IMR-90 (cell line): ENCODE measurements at regions not wholly inside any gene's neighbourhood (a gene's known extent, or its start where the extent isn't known, plus 50 kb on each side); places are given as distances from the start of the nearest gene placed in this dataset.

Experiments
- ATAC-seq: fragments of 200-7000 bp; cut with Tn5 transposase; 2 replicates; pipeline ENCODE4 v1.9.1; 2020; ENCODE audit warnings: low read depth, mild to moderate bottlenecking, moderate library complexity
- BruUV-seq: library from RNA; stranded (reverse); fragments of 400-500 nt; replicated peaks from 2 replicates; lab custom pipeline; 2021; lab: Mats Ljungman, UMichigan
- CTCF ChIA-PET: fragments of 300-600 bp; formaldehyde crosslinking; extraction: SDS; loops from one replicate; lab custom pipeline; 2021; ENCODE audit warnings: antibody characterized with exemption; lab: Yijun Ruan, JAX
- POLR2A ChIA-PET: fragments of 300-600 bp; sonication (Branson Sonifier 250); formaldehyde crosslinking; loops from one replicate; lab custom pipeline; 2022; ENCODE audit warnings: antibody characterized with exemption; ENCODE audit not compliant: unreplicated experiment; lab: Charles Lee
- DNase-seq: peaks from one replicate; pipeline ENCODE4 v3.0.0; 2013
- H2AFZ ChIP-seq: replicated peaks from 2 replicates; pipeline ENCODE3; 2013; ENCODE audit warnings: low read length, mild to moderate bottlenecking; ENCODE audit not compliant: poor library complexity
- H2AK5ac ChIP-seq: 2 replicates; pipeline ENCODE4 v1.6.1; 2013; ENCODE audit warnings: low read depth, low read length, inconsistent platforms
- H2AK9ac ChIP-seq: replicated peaks from 2 replicates; pipeline ENCODE3; 2013; ENCODE audit warnings: mild to moderate bottlenecking, low read depth, low read length, moderate library complexity; ENCODE audit not compliant: poor library complexity
- H2BK120ac ChIP-seq: 2 replicates; pipeline ENCODE4 v1.6.1; 2013; ENCODE audit warnings: low read depth, low read length, inconsistent platforms
- H2BK15ac ChIP-seq: 3 replicates; pipeline ENCODE4 v1.6.1; 2013; ENCODE audit warnings: low read depth, low read length, inconsistent platforms
- H2BK20ac ChIP-seq: 2 replicates; pipeline ENCODE4 v1.6.1; 2013; ENCODE audit warnings: low read depth, mild to moderate bottlenecking, inconsistent platforms, low read length, moderate library complexity
- H2BK5ac ChIP-seq: 2 replicates; pipeline ENCODE4 v1.6.1; 2013; ENCODE audit warnings: mild to moderate bottlenecking, low read depth, low read length, inconsistent platforms; ENCODE audit not compliant: poor library complexity, severe bottlenecking
- H3K14ac ChIP-seq: replicated peaks from 2 replicates; pipeline ENCODE4 v1.6.1; 2013; ENCODE audit warnings: low read depth, low read length, inconsistent platforms
- H3K18ac ChIP-seq: 2 replicates; pipeline ENCODE4 v1.6.1; 2013; ENCODE audit warnings: low read depth, low read length, control low read depth
- H3K23ac ChIP-seq: 2 replicates; pipeline ENCODE4 v1.6.1; 2013; ENCODE audit warnings: low read depth, low read length, inconsistent platforms
- H3K27ac ChIP-seq: 2 replicates; pipeline ENCODE4 v1.5.1; 2013; ENCODE audit warnings: mild to moderate bottlenecking, control low read depth, low read length; ENCODE audit not compliant: insufficient read depth
- H3K27me3 ChIP-seq: 2 replicates; pipeline ENCODE4 v1.6.1; 2013; ENCODE audit warnings: low read length; ENCODE audit not compliant: control insufficient read depth, insufficient read depth
- H3K36me3 ChIP-seq: 2 replicates; pipeline ENCODE4 v1.6.1; 2013; ENCODE audit warnings: low read length, mixed read lengths; ENCODE audit not compliant: control insufficient read depth, insufficient read depth
- H3K4ac ChIP-seq: 2 replicates; pipeline ENCODE4 v1.6.1; 2013; ENCODE audit warnings: low read depth, low read length, inconsistent platforms
- H3K4me1 ChIP-seq: 2 replicates; pipeline ENCODE4 v1.6.1; 2013; ENCODE audit warnings: low read length, mixed read lengths; ENCODE audit not compliant: control insufficient read depth, insufficient read depth
- H3K4me2 ChIP-seq: 2 replicates; pipeline ENCODE4 v1.6.1; 2013; ENCODE audit warnings: low read depth, mild to moderate bottlenecking, control low read depth, low read length, moderate library complexity
- H3K4me3 ChIP-seq: 2 replicates; pipeline ENCODE4 v1.5.1; 2013; ENCODE audit warnings: low read depth, mild to moderate bottlenecking, control low read depth, low read length, moderate library complexity; ENCODE audit not compliant: insufficient read depth
- H3K56ac ChIP-seq: 2 replicates; pipeline ENCODE4 v1.6.1; 2013; ENCODE audit warnings: low read length, inconsistent platforms; ENCODE audit not compliant: insufficient read depth; ENCODE audit errors: extremely low read depth
- H3K79me1 ChIP-seq, 2 experiments: 2 replicates each; pipeline ENCODE4 v1.6.1; 2013; ENCODE audit warnings: low read length in 2 of 2, inconsistent platforms in 1 of 2, low read depth in 1 of 2
- H3K9ac ChIP-seq: 2 replicates; pipeline ENCODE4 v1.6.1; 2013; ENCODE audit warnings: low read depth, low read length, control low read depth
- H3K9me1 ChIP-seq: 2 replicates; pipeline ENCODE4 v1.6.1; 2013; ENCODE audit warnings: low read length, inconsistent platforms; ENCODE audit not compliant: insufficient read depth
- H3K9me3 ChIP-seq: 2 replicates; pipeline ENCODE4 v1.6.1; 2013; ENCODE audit warnings: low read length; ENCODE audit not compliant: control insufficient read depth, insufficient read depth
- H4K20me1 ChIP-seq: 2 replicates; pipeline ENCODE4 v1.6.1; 2013; ENCODE audit warnings: low read length, inconsistent platforms; ENCODE audit not compliant: insufficient read depth
- H4K5ac ChIP-seq: 2 replicates; pipeline ENCODE4 v1.6.1; 2013; ENCODE audit warnings: mild to moderate bottlenecking, low read depth, low read length, control low read depth
- H4K8ac ChIP-seq, 2 experiments: 2 replicates each; pipeline ENCODE4 v1.6.1; 2013; ENCODE audit warnings: low read depth in 2 of 2, low read length in 2 of 2, control low read depth in 1 of 2, inconsistent platforms in 1 of 2
- H4K91ac ChIP-seq: 2 replicates; pipeline ENCODE4 v1.6.1; 2013; ENCODE audit warnings: low read depth, low read length, inconsistent platforms; ENCODE audit not compliant: insufficient read depth
- BHLHE40 ChIP-seq: fragments of 150-350 bp; IDR thresholded peaks from 2 replicates; pipeline ENCODE4 v1.6.1; 2016; ENCODE audit warnings: mild to moderate bottlenecking, low read depth, low read length
- CEBPB ChIP-seq: IDR thresholded peaks from 2 replicates; pipeline ENCODE4 v1.6.1; 2012; ENCODE audit warnings: low read depth, low read length, improper control_type of control experiment
- MAFK ChIP-seq: IDR thresholded peaks from 2 replicates; pipeline ENCODE4 v1.6.1; 2012; ENCODE audit warnings: low read depth, low read length, improper control_type of control experiment
- MXI1 ChIP-seq: IDR thresholded peaks from 2 replicates; pipeline ENCODE4 v1.6.1; 2012; ENCODE audit warnings: low read depth, mild to moderate bottlenecking, low read length, moderate library complexity, borderline replicate concordance
- NFE2L2 ChIP-seq: fragments of 150-350 bp; IDR thresholded peaks from 2 replicates; pipeline ENCODE4 v1.6.1; 2016; ENCODE audit warnings: low read depth, mild to moderate bottlenecking, low read length
- POLR2A ChIP-seq: IDR thresholded peaks from 2 replicates; pipeline ENCODE4 v1.6.1; 2012; ENCODE audit warnings: mild to moderate bottlenecking, low read depth, low read length
- RCOR1 ChIP-seq: IDR thresholded peaks from 2 replicates; pipeline ENCODE4 v1.6.1; 2012; ENCODE audit warnings: mild to moderate bottlenecking, low read length, improper control_type of control experiment; ENCODE audit not compliant: insufficient replicate concordance
- RFX5 ChIP-seq: IDR thresholded peaks from 2 replicates; pipeline ENCODE4 v1.8.0; 2012; ENCODE audit warnings: low read depth, mild to moderate bottlenecking, low read length, moderate library complexity
- SMC3 ChIP-seq: fragments of 150-350 bp; IDR thresholded peaks from 2 replicates; pipeline ENCODE4 v1.6.1; 2016; ENCODE audit warnings: low read depth, mild to moderate bottlenecking, antibody characterized with exemption, low read length, moderate library complexity
- WGBS, 2 experiments: methylation state at CpG; one replicate each; pipeline versions ENCODE4 v1.1.5 to v1.1.7; 2013; ENCODE audit warnings: missing lambda C conversion rate in 2 of 2; ENCODE audit not compliant: insufficient read length in 1 of 2; ENCODE audit errors: extremely low coverage in 2 of 2; 5-methylcytosine and 5-hydroxymethylcytosine counted together
- dilution Hi-C: fragments of 300-500 bp; cut with HindIII; formaldehyde crosslinking; loops from one replicate; pipeline ENCODE4 v1.14.3; 2018; ENCODE audit warnings: low sequenced_read_pairs; ENCODE audit not compliant: unreplicated experiment
- in situ Hi-C: fragments of 300-500 bp; cut with MboI; formaldehyde crosslinking; loops from 3 replicates; pipeline ENCODE4 v1.14.3; 2019; ENCODE audit warnings: low sequenced_read_pairs, inconsistent platforms, mixed read lengths
- intact Hi-C: fragments of 100-400 bp; cut with micrococcal nuclease; formaldehyde crosslinking; loops from 2 replicates; pipeline ENCODE4 v1.10.0; 2022
- TF ChIP-seq, protein P1 (sequence below): fragments of 150-350 bp; IDR thresholded peaks from 2 replicates; pipeline ENCODE4 v1.6.1; 2016; ENCODE audit warnings: low read depth, mild to moderate bottlenecking, low read length, moderate library complexity, borderline replicate concordance
- TF ChIP-seq, protein P2 (sequence below): fragments of 150-350 bp; IDR thresholded peaks from 2 replicates; pipeline ENCODE4 v1.6.1; 2017; ENCODE audit warnings: mild to moderate bottlenecking, antibody characterized with exemption, low read length, low read depth

DNA sequence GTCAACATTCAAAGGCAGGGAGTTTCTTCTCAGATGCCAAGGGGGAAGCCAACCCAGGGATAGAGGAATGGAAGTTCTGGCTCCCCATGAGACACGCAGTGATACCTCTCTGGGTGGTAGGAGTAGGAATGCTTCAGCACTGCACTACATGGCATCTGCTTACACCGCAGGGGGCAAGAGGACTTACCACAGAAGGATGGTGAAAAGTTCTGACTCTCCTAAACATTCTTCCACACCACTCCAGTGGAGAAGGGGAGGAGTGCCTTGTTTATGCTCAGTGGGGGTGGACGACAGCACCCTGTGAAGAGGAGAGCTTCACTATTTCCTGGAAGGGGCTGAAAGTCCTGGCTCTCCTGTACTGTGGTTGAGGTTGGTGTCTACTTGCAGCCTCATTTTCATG is 1011.3 kb upstream of the WWC1 start:
- ATAC-seq (no peak), DNase-seq (no peak)
- no CpG with 5 or more reads among the region's 3 CpGs for WGBS, 2 experiments
- Histone ChIP-seq H3K9ac (no peak overlapping the region), H2BK15ac (no peak overlapping the region), H4K20me1 (no peaks in the 10 kb centered on the region), H3K23ac (no peak overlapping the region), H4K5ac (no peak overlapping the region), H3K27me3 (peaks cover 2% of the 10 kb centered on the region; the same call in 1 of the 2 replicates), H2BK120ac (no peak overlapping the region), H3K4me2 (no peak overlapping the region), H3K27ac (no peak overlapping the region), H4K8ac (no peak overlapping the region), H3K18ac (no peak overlapping the region), H2AFZ (no peak overlapping the region), H3K36me3 (no peaks in the 10 kb centered on the region), H3K4me3 (no peak overlapping the region), H3K14ac (no peak overlapping the region), H2BK20ac (no peak overlapping the region), H4K91ac (no peak overlapping the region), H3K4me1 (peaks cover 3% of the 10 kb centered on the region), H3K56ac (no peak overlapping the region), H2AK5ac (no peak overlapping the region), H3K4ac (no peak overlapping the region), H3K79me1 (no peaks in the 10 kb centered on the region), H3K9me1 (no peaks in the 10 kb centered on the region), H3K9me3 (no peaks in the 10 kb centered on the region), H2AK9ac (no peak overlapping the region), H2BK5ac (no peak overlapping the region)
- ChIA-PET CTCF (no interaction called here), POLR2A (no interaction called here)
- intact Hi-C loops, result no loop called here
- no peak for TF ChIP-seq SMC3
- no peak for TF ChIP-seq NFE2L2
- TF ChIP-seq BHLHE40, result no peak
- TF ChIP-seq, protein P1, sequence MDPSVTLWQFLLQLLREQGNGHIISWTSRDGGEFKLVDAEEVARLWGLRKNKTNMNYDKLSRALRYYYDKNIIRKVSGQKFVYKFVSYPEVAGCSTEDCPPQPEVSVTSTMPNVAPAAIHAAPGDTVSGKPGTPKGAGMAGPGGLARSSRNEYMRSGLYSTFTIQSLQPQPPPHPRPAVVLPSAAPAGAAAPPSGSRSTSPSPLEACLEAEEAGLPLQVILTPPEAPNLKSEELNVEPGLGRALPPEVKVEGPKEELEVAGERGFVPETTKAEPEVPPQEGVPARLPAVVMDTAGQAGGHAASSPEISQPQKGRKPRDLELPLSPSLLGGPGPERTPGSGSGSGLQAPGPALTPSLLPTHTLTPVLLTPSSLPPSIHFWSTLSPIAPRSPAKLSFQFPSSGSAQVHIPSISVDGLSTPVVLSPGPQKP, result no peak
- TF ChIP-seq POLR2A, result no peak
- TF ChIP-seq RCOR1, result no peak
- TF ChIP-seq CEBPB, result no peak
- TF ChIP-seq MAFK, result no peak
- TF ChIP-seq MXI1, result no peak
- no peak for TF ChIP-seq RFX5
- TF ChIP-seq, protein P2, sequence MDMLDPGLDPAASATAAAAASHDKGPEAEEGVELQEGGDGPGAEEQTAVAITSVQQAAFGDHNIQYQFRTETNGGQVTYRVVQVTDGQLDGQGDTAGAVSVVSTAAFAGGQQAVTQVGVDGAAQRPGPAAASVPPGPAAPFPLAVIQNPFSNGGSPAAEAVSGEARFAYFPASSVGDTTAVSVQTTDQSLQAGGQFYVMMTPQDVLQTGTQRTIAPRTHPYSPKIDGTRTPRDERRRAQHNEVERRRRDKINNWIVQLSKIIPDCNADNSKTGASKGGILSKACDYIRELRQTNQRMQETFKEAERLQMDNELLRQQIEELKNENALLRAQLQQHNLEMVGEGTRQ, result no peak
- in situ Hi-C loops, result no loop called here
- no TSS peak for BruUV-seq
- dilution Hi-C loops, result no loop called here
